ENCODE measurements at regions not wholly inside any gene's neighbourhood (a gene's known extent, or its start where the extent isn't known, plus 50 kb on each side); places are given as distances from the start of the nearest gene placed in this dataset.

- no peak for DNase-seq (ENCODE audit: low read depth)
These were observed 373.7 kb downstream of the SOCS6 start for GRCh38 chr18:70662588-70662987.

GRCh38 chr18:70659036-70659925 is 370.4 kb downstream of the SOCS6 start:
- DNase-seq (ENCODE audit: low read depth): peak; percentile 48

GRCh38 chr18:70653671-70654070 is 364.8 kb downstream of the SOCS6 start:
- no peak for DNase-seq (ENCODE audit: low read depth)

GRCh38 chr18:70650878-70651277 is 362.0 kb downstream of the SOCS6 start:
- no peak for DNase-seq (ENCODE audit: low read depth)

DNA sequence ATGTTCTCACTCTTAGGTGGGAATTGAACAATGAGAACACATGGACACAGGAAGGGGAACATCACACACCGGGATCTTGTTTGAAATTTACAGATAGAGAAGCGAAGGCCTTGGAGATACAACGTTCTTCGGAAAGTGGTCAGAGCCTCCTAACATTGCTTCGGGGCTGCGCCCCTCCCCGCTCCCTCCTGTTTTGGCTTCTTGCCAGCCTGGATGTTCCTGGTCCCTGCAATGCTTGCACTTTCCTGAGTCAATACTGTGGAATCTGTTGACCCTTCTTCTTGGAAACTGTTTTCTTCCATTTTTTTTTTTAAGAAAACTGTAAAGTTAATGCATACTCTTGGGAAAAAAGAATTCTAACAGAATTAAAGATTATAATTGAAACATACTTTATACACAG is 360.8 kb downstream of the SOCS6 start:
- DNase-seq (ENCODE audit: low read depth): no peak

GRCh38 chr18:70645971-70646370 is 357.1 kb downstream of the SOCS6 start:
- DNase-seq (ENCODE audit: low read depth): no peak

- DNase-seq (ENCODE audit: low read depth): no peak
These were observed 355.0 kb downstream of the SOCS6 start for GRCh38 chr18:70643812-70644211.

DNA sequence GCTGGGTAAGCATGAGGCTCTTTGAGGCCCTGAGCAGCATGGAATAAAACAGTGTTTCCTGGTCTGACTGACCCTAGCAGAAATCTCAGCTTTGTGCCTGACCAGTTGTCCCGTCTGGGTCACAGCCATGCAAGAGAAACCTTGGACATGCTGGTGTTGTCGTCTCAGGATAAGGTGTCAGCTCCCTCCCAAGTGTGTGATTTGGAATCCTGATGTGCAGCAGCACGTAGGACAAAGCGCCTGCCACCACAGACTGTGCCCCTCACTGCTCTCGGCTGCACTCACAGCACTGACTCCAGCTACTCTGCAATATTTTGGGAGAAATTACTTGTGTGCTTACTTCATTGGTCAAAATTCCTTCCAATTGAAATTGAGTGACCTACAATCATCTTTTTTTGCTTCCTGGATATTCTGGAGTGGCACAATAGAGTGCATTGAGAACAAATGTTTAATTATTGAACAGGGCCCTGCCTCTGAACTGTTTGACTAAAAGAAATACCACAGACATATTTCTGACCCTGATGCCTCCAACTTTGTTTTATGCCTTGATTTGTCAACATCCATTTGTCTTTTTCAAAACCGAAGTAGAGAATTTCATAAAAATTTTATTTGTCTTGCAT is 352.4 kb downstream of the SOCS6 start:
- no peak for DNase-seq (ENCODE audit: low read depth)

GRCh38 chr18:70640336-70640887 is 351.6 kb downstream of the SOCS6 start:
- no peak for DNase-seq (ENCODE audit: low read depth)

- DNase-seq (ENCODE audit: low read depth): no peak
These were observed 348.1 kb downstream of the SOCS6 start for GRCh38 chr18:70636991-70637390.

- DNase-seq (ENCODE audit: low read depth): no peak
These were observed 345.8 kb downstream of the SOCS6 start for GRCh38 chr18:70634576-70635147.

GRCh38 chr18:70627182-70627802 is 338.4 kb downstream of the SOCS6 start:
- no peak for DNase-seq (ENCODE audit: low read depth)

DNA sequence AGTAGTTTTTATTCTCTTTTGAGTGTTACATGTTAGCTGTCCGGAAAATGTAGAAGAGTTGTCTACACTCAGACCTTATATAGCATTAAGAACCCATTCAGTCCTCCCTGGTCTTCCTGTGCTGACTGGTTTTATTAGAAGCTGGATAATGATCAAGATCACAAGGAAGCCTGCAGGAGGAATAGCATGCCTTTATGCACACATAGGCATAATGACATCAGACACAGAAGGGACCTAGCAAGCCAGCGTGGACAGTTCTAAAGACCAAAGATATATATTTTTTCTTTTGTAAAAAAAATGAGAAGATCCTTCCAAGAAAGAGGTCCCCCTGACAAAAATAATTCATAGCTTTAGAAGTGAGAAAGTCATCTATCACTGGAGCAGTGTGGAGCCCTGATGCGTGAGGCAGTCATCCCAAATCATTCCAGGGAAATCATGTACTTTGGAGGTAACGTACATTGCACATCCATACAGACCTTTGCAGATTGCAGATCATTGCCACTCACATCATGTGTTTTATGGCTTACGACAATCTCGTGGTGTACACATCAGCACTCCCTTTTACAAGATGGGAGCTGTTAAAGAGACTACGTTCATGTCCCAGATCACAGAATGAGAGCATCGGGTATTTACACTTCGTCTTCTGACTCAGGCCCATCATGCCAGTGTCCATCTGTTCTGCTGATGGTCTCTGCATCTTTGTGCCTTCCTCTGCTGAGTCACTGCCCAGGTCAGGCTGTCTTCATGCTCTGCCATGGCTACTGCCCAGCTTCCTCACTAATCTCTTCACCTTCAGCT is 334.0 kb downstream of the SOCS6 start:
- DNase-seq (ENCODE audit: low read depth): no peak

DNA sequence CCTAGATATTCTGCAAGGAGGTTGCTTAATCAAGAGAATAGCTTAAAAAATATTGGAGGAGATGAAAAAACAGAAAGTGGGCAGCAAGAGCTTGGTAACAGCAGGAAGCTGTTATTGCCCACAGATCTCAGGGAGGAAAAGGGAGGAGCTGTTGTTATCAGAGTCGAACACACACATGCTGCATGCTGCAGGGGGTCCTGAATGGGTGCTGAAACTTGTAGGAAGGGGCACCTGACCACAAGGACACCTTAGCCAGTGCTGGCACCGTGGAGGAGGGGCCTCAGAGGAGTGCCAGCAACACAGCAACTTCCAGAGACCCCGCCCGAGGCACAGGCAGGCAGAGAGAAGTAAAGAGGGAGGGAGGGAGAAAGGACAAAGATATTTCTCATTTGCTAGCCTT is 332.9 kb downstream of the SOCS6 start:
- DNase-seq (ENCODE audit: low read depth): no peak

DNA sequence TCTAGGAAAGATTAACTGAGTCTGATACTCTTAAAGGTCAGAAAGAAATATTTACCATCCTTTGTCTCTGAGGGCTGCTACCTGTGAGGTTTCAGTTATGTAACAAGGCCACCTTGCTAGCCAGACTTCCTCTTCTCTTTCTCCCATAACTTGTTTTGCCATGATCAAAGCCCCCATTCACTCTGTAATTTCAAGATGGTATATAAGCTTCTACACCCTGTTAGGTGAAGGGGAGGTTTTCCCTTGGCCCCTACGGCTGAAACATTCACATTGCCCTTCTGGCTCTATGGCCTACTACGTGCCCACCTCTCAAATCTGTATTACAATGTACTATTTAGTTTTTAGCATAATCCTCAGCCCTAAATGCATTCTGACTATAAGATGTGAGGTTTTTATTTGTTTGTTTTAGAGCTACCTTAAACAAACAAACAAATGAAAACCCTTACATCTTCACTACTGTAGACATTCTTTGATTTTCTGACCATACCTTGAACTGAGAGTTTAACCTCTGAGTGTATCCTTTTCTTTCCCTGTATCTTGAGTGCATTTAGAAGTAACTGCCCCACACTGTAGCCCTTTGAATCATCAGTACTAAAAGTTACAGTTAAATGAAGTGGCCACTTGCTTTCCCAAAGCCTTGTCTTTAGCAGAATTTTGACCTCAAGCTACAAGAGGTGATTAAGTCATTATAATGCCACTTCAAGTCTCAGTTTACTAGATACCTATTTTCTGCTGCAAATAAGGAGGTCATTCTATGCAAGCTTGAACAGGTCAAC is 332.2 kb downstream of the SOCS6 start:
- no peak for DNase-seq (ENCODE audit: low read depth)

DNA sequence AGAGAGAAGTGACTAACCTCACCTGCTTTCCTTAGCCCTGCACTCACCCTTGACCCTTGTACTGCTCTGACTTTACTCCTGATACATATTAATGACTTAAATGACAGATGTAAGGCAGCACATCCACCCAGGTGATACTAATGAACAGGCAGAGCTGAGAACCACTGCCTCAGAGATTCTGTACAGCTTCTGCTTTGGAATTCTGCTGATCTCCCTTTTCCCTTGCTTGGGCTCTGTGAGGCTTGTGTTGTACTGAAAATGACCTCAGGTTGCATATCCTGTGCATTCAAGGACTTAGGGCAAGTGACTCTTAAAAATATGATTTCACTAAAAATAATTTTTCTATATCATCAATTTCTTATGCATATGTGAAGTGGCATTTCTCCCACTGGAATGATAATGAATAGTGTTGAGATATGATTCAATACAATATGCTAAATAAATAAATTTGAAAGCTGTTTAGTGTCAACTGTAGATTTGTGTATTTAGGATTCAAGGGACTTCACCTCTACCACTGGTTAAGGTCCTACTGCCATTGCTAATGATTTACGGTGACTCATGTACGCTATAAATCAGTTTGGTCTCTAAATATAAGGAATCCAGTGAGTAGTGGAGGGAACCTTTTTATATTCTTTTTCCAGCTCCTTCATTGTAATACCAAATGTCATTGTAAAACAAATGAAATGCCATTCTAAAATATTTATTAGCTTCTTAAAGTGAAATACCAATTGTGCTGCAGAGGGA is 328.3 kb downstream of the SOCS6 start:
- no peak for DNase-seq (ENCODE audit: low read depth)

DNA sequence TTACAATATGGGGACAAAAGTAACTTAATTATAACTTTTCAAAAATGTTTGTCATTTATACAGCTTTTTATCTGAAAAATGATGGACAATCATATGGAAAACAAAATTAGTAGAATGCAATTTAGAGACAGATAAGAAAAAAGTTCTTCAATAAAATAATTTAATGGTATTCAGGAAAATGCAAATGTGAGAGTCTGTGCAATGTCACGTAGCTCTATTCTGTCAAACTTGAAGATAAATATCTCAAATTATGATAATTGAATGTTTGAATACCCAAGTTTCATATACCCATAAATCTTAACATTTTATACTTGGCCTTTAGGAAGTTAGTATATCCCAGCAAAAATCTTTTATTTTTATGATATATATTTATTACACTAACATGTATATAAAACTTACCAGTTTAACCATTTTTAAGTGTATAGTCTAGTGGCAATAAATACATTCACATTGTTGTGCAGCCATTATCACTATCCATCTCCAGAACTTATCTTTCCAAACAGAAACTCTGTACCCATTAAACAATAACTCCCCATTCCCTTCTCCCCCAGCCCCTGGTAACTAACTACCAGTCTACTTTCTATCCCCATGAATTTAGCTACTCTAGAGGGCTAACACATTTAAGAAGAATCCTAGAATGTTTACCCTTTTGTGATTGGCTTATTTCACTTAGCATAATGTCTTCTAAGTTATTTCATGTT is 311.5 kb downstream of the SOCS6 start:
- DNase-seq (ENCODE audit: low read depth): no peak

DNA sequence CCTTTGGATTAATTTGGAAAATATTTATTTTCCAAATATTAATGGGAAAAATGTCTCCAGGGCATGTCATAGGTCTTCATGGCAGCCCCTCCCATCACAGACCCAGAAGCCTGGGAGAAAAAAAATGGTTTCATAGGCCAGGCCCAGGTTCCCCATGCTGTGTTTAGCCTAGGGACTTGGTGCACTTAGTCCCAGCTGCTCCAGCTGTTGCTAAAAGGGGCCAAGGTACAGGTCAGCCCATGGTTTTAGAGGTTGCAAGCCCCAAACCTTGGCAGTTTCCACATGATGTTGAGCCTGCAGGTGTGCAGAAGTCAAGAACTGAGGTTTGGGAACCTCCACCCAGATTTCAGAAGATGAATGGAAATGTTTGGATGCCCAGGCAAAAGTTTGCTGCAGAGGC is 309.6 kb downstream of the SOCS6 start:
- DNase-seq (ENCODE audit: low read depth): no peak

DNA sequence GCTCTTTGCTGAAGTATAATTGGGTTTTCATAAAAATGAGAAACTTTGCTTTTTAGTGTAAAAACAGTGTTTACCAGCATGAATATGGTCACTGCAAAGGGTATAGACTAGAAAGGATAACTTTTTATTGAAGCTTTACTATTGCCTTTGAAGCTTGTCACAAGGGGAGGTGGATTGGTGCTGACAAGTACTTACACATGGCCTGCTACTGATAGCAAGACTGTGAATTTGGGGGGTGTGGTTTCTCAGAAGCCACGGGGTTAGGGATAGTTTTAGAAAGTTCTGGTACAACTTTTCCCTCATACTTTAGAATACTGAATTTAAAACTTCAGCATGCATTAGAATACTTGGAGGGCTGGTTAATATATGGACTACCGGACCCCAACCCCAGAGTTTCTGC is 294.1 kb downstream of the SOCS6 start:
- no peak for DNase-seq (ENCODE audit: low read depth)

DNA sequence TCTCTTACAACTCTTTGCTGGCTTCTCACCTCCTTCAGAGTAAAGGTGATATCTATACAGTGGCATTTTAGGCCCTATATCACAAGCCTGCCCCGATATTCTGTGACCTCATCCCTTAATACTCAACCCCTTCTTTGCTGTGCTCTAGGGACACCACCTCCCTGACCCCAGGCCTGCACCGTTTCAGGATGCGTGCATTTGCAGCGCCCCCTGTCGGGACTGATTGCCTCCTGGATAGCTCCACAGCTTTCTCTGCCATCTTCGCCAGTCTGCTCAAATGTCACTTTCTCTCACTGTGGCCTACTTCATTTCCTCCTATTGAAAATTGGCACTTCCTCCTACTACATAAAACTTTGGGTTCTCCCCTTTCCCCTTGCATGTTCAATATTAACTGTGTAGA is 289.6 kb downstream of the SOCS6 start:
- DNase-seq (ENCODE audit: low read depth): no peak
